Panc1 (cell line): ENCODE measurements at regions not wholly inside any gene's neighbourhood (a gene's known extent, or its start where the extent isn't known, plus 50 kb on each side); places are given as distances from the start of the nearest gene placed in this dataset.
"Not testable (repeated sequence)": the region's sequence is repeated elsewhere in the genome, so short reads cannot be mapped to it uniquely, and the experiment has no call there.

ENCODE experiments used
- ATAC-seq: fragments of 200-7000 bp; cut with Tn5 transposase; 2 replicates; pipeline ENCODE4 v1.9.1; 2020; ENCODE audit warnings: mild to moderate bottlenecking, moderate library complexity
- BruUV-seq: library from RNA; stranded (reverse); fragments of 400-500 nt; replicated peaks from 2 replicates; lab custom pipeline; 2021; lab: Mats Ljungman, UMichigan
- CTCF ChIA-PET: fragments of 300-600 bp; sonication (Branson Sonifier 250); formaldehyde crosslinking; loops from one replicate; lab custom pipeline; 2022; ENCODE audit warnings: antibody characterized with exemption; lab: Charles Lee
- POLR2A ChIA-PET: fragments of 300-600 bp; sonication (Branson Sonifier 250); formaldehyde crosslinking; loops from one replicate; lab custom pipeline; 2022; ENCODE audit warnings: antibody characterized with exemption; lab: Charles Lee
- DNase-seq: peaks from one replicate; pipeline ENCODE4 v3.0.0-alpha.2; 2010; ENCODE audit warnings: low read depth, low spot score
- H3K27ac ChIP-seq: 2 replicates; pipeline ENCODE4 v1.5.1; 2011; ENCODE audit warnings: mild to moderate bottlenecking, low read length, inconsistent platforms
- H3K27me3 ChIP-seq: fragments of 200-500 bp; sonication (Bioruptor generic); 2 replicates; pipeline ENCODE4 v1.6.0; 2014; ENCODE audit warnings: low read length, inconsistent platforms; ENCODE audit not compliant: control insufficient read depth, insufficient read depth
- H3K36me3 ChIP-seq: fragments of 200-500 bp; sonication (Bioruptor generic); 2 replicates; pipeline ENCODE4 v1.5.1; 2014; ENCODE audit warnings: inconsistent platforms, mild to moderate bottlenecking, low read length, moderate library complexity; ENCODE audit not compliant: control insufficient read depth, insufficient read depth
- H3K4me1 ChIP-seq: 2 replicates; pipeline ENCODE4 v1.5.1; 2011; ENCODE audit warnings: inconsistent platforms, mild to moderate bottlenecking, low read length, moderate library complexity; ENCODE audit not compliant: control insufficient read depth, insufficient read depth
- H3K4me3 ChIP-seq, 2 experiments: 2 replicates each; pipeline ENCODE4 v1.5.1; 2011 to 2012; ENCODE audit warnings: low read depth in 2 of 2, low read length in 2 of 2, mild to moderate bottlenecking in 2 of 2, inconsistent platforms in 1 of 2, moderate library complexity in 1 of 2
- H3K9me3 ChIP-seq: fragments of 200-500 bp; sonication (Bioruptor generic); 2 replicates; pipeline ENCODE4 v1.5.1; 2014; ENCODE audit warnings: low read depth, mild to moderate bottlenecking, inconsistent platforms, low read length, moderate library complexity; ENCODE audit not compliant: control insufficient read depth, insufficient read depth
- POLR2AphosphoS5 ChIP-seq: IDR thresholded peaks from 2 replicates; pipeline ENCODE4 v1.6.1; 2012; ENCODE audit warnings: mild to moderate bottlenecking, low read depth, low read length, moderate library complexity
- SIN3A ChIP-seq: IDR thresholded peaks from 2 replicates; pipeline ENCODE4 v1.6.1; 2012; ENCODE audit warnings: low read depth, mild to moderate bottlenecking, low read length, moderate library complexity, borderline replicate concordance; ENCODE audit not compliant: insufficient read depth
- TCF7L2 ChIP-seq: IDR thresholded peaks from 2 replicates; pipeline ENCODE4 v1.6.1; 2011; ENCODE audit warnings: mild to moderate bottlenecking, low read depth, low read length, inconsistent platforms
- in situ Hi-C: cut with HindIII; loops from 2 replicates; pipeline ENCODE4 v1.10.0; 2016; ENCODE audit warnings: low sequenced_read_pairs, low pct_unique_long_range_greater_than_20kb
- intact Hi-C: fragments of 100-400 bp; cut with micrococcal nuclease; formaldehyde crosslinking; loops from one replicate; pipeline ENCODE4 v1.10.0; 2022; ENCODE audit not compliant: unreplicated experiment
- TF ChIP-seq, protein P1 (sequence below): fragments of 450-650 bp; IDR thresholded peaks from 2 replicates; pipeline ENCODE4 v1.5.1; 2017; ENCODE audit warnings: mild to moderate bottlenecking
- TF ChIP-seq, protein P2 (sequence below), 2 experiments: IDR thresholded peaks; 2 replicates each; pipeline ENCODE4 v1.6.1; 2011 to 2012; ENCODE audit warnings: low read depth in 2 of 2, control low read depth in 1 of 2, low read length in 1 of 2, mild to moderate bottlenecking in 1 of 2, moderate library complexity in 1 of 2; ENCODE audit not compliant: insufficient read depth in 1 of 2

DNA sequence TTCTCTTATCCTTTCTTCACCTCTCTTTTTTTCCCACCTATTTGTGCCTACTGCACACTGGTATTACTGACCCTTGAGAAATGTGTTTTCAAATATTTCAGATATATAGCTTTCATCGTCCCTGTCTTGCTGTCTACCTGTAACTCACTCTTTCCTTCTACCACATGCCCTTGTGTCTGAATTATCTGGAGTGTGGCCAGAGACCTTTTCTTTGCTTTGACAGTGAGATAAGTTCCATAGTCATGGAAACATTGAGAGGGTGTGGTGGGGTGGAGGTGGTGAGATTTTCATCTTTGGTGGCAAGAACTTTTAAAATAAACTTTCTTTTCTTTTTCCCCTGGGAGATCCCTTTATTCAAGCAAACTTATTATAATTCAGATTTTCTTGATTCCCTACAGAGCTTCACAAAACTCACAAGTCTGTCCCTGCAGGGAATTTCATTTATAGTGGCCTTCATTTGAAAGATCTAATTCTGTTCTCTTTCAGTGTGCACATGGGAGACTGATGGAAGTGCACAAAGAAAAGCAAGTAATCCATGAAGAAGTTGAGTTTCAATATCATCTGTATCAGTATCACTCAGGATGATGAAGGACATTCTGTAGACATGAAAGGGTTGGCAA, 95.7 kb downstream of the SH2D1A start:
- no peak for DNase-seq
- Histone ChIP-seq H3K27ac (no peak overlapping the region), H3K4me3 (no peak overlapping the region), H3K4me1 (no peaks in the 10 kb centered on the region), H3K27me3 (no peaks in the 10 kb centered on the region), H3K9me3 (no peaks in the 10 kb centered on the region), H3K36me3 (no peaks in the 10 kb centered on the region)
- CTCF ChIA-PET: no interaction called here
- intact Hi-C loops: no loop called here
- in situ Hi-C loops: no loop called here
- no TSS peak for BruUV-seq
- no peak for ATAC-seq
- POLR2A ChIA-PET: no interaction called here
- TF ChIP-seq TCF7L2 (no peak), SIN3A (no peak), POLR2AphosphoS5 (no peak)
- TF ChIP-seq, protein P1, sequence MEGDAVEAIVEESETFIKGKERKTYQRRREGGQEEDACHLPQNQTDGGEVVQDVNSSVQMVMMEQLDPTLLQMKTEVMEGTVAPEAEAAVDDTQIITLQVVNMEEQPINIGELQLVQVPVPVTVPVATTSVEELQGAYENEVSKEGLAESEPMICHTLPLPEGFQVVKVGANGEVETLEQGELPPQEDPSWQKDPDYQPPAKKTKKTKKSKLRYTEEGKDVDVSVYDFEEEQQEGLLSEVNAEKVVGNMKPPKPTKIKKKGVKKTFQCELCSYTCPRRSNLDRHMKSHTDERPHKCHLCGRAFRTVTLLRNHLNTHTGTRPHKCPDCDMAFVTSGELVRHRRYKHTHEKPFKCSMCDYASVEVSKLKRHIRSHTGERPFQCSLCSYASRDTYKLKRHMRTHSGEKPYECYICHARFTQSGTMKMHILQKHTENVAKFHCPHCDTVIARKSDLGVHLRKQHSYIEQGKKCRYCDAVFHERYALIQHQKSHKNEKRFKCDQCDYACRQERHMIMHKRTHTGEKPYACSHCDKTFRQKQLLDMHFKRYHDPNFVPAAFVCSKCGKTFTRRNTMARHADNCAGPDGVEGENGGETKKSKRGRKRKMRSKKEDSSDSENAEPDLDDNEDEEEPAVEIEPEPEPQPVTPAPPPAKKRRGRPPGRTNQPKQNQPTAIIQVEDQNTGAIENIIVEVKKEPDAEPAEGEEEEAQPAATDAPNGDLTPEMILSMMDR: no peak
- TF ChIP-seq, protein P2, sequence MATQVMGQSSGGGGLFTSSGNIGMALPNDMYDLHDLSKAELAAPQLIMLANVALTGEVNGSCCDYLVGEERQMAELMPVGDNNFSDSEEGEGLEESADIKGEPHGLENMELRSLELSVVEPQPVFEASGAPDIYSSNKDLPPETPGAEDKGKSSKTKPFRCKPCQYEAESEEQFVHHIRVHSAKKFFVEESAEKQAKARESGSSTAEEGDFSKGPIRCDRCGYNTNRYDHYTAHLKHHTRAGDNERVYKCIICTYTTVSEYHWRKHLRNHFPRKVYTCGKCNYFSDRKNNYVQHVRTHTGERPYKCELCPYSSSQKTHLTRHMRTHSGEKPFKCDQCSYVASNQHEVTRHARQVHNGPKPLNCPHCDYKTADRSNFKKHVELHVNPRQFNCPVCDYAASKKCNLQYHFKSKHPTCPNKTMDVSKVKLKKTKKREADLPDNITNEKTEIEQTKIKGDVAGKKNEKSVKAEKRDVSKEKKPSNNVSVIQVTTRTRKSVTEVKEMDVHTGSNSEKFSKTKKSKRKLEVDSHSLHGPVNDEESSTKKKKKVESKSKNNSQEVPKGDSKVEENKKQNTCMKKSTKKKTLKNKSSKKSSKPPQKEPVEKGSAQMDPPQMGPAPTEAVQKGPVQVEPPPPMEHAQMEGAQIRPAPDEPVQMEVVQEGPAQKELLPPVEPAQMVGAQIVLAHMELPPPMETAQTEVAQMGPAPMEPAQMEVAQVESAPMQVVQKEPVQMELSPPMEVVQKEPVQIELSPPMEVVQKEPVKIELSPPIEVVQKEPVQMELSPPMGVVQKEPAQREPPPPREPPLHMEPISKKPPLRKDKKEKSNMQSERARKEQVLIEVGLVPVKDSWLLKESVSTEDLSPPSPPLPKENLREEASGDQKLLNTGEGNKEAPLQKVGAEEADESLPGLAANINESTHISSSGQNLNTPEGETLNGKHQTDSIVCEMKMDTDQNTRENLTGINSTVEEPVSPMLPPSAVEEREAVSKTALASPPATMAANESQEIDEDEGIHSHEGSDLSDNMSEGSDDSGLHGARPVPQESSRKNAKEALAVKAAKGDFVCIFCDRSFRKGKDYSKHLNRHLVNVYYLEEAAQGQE (IDR thresholded peaks at IDR 0.05; ENCODE audit: insufficient read depth in 1 of 2, low read depth in 2 of 2, low read length in 1 of 2): no peak

DNA sequence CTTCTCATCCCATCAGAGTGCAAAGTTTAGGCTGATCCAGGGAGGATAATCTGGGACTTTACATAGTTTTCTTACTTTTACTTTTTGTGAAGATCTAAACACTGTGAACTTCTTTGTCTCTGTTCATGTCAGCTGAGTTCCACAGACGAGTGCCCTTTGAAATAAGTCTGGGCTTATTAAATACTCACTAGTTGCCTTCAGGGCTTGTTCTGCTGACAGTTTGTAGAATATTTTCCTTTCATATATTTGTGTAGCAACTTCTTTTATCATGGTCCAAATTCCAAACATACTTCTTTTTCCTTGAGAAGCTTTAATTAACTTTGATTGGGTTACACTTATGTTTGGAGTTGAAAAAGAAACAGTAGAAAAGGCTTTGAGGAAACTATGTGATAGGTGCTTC, 109.6 kb downstream of the SH2D1A start:
- H3K4me3 ChIP-seq: no peak overlapping the region
- DNase-seq (no peak), ATAC-seq (no peak)
- H3K4me1 ChIP-seq: no peaks in the 10 kb centered on the region
- intact Hi-C loops (no loop called here), in situ Hi-C loops (no loop called here)
- H3K36me3 ChIP-seq: no peaks in the 10 kb centered on the region
- no peaks in the 10 kb centered on the region for H3K27me3 ChIP-seq
- no TSS peak for BruUV-seq
- no peak overlapping the region for H3K27ac ChIP-seq
- TF ChIP-seq, protein P1: no peak
- TF ChIP-seq SIN3A (no peak), POLR2AphosphoS5 (no peak), TCF7L2 (no peak)
- TF ChIP-seq, protein P2 (IDR thresholded peaks at IDR 0.05; ENCODE audit: insufficient read depth in 1 of 2, low read depth in 2 of 2, low read length in 1 of 2): no peak
- ChIA-PET CTCF (no interaction called here), POLR2A (no interaction called here)
- H3K9me3 ChIP-seq: no peaks in the 10 kb centered on the region

DNA sequence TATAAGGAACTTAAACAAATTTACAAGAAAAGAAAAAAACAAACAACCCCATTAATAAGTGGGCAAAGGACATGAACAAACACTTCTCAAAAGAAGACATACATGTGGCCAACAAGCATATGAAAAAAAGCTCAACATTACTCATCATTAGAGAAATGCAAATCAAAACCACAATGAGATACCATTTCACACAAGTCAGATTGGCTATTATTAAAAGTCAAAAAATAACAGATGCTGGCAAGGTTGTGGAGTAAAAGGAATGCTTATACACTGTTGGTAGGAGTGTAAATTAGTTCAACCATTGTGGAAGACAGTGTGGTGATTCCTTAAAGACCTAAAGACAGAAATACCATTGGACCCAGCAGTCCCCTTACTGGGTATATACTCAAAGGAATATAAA, 113.5 kb downstream of the SH2D1A start:
- ATAC-seq, in situ Hi-C loops, CTCF ChIA-PET, H3K36me3 ChIP-seq, POLR2A ChIA-PET, H3K9me3 ChIP-seq, intact Hi-C loops, DNase-seq, H3K27me3 ChIP-seq, H3K4me3 ChIP-seq, BruUV-seq, H3K27ac ChIP-seq, H3K4me1 ChIP-seq: not testable (repeated sequence)
